Mesendoderm (in vitro differentiated cells): ENCODE measurements at regions not wholly inside any gene's neighbourhood (a gene's known extent, or its start where the extent isn't known, plus 50 kb on each side); places are given as distances from the start of the nearest gene placed in this dataset.

Source experiments
- DNase-seq: peaks from one replicate; pipeline ENCODE4 v3.0.0; 2013
- H2AK5ac ChIP-seq: 2 replicates; pipeline ENCODE4 v1.6.1; 2013; ENCODE audit warnings: low read length, inconsistent platforms
- H2BK120ac ChIP-seq: 2 replicates; pipeline ENCODE4 v1.6.1; 2013; ENCODE audit warnings: low read depth, mild to moderate bottlenecking, low read length, moderate library complexity, mixed read lengths
- H2BK15ac ChIP-seq: replicated peaks from 2 replicates; pipeline ENCODE4 v1.6.1; 2013; ENCODE audit warnings: low read depth, mild to moderate bottlenecking, moderate library complexity
- H2BK5ac ChIP-seq: 2 replicates; pipeline ENCODE4 v1.6.1; 2013; ENCODE audit warnings: low read length, inconsistent platforms
- H3K18ac ChIP-seq: 2 replicates; pipeline ENCODE4 v1.6.1; 2013; ENCODE audit warnings: mild to moderate bottlenecking, low read length, mixed read lengths
- H3K23ac ChIP-seq: one replicate; pipeline ENCODE4 v1.6.1; 2013; ENCODE audit warnings: low read length
- H3K27ac ChIP-seq: 2 replicates; pipeline ENCODE4 v1.5.1; 2013; ENCODE audit warnings: low read depth, mild to moderate bottlenecking, inconsistent platforms, low read length, moderate library complexity
- H3K27me3 ChIP-seq: 2 replicates; pipeline ENCODE4 v1.6.1; 2013; ENCODE audit warnings: low read length, control low read depth, mild to moderate bottlenecking, inconsistent platforms; ENCODE audit not compliant: insufficient read depth, poor library complexity
- H3K36me3 ChIP-seq: 2 replicates; pipeline ENCODE4 v1.6.1; 2013; ENCODE audit warnings: low read length, inconsistent platforms; ENCODE audit not compliant: control insufficient read depth, insufficient read depth
- H3K4ac ChIP-seq: one replicate; pipeline ENCODE4 v1.6.1; 2013; ENCODE audit warnings: low read depth, mild to moderate bottlenecking, low read length, moderate library complexity
- H3K4me1 ChIP-seq: 2 replicates; pipeline ENCODE4 v1.6.1; 2013; ENCODE audit warnings: low read depth, low read length, inconsistent platforms; ENCODE audit not compliant: control insufficient read depth
- H3K4me2 ChIP-seq: 2 replicates; pipeline ENCODE4 v1.6.1; 2013; ENCODE audit warnings: low read length
- H3K4me3 ChIP-seq: 2 replicates; pipeline ENCODE4 v1.5.1; 2013; ENCODE audit warnings: mild to moderate bottlenecking, low read length
- H3K56ac ChIP-seq: one replicate; pipeline ENCODE4 v1.6.1; 2013; ENCODE audit warnings: low read length
- H3K79me1 ChIP-seq: 2 replicates; pipeline ENCODE4 v1.6.1; 2013; ENCODE audit warnings: low read length, inconsistent platforms
- H3K79me2 ChIP-seq: 2 replicates; pipeline ENCODE4 v1.6.1; 2013; ENCODE audit warnings: mild to moderate bottlenecking, low read length; ENCODE audit not compliant: control insufficient read depth, insufficient read depth
- H3K9ac ChIP-seq: 2 replicates; pipeline ENCODE4 v1.6.1; 2013; ENCODE audit warnings: low read length, inconsistent platforms
- H4K5ac ChIP-seq: one replicate; pipeline ENCODE4 v1.6.1; 2013; ENCODE audit warnings: low read length
- H4K8ac ChIP-seq: one replicate; pipeline ENCODE4 v1.6.1; 2013; ENCODE audit warnings: low read depth, mild to moderate bottlenecking, control low read depth, low read length, moderate library complexity
- WGBS: extraction: QIAGEN DNeasy Blood & Tissue Kit; methylation state at CpG from one replicate; pipeline ENCODE4 v1.1.7; 2013; ENCODE audit warnings: low lambda C conversion rate, missing lambda C conversion rate; ENCODE audit not compliant: insufficient coverage; ENCODE audit errors: extremely low coverage; 5-methylcytosine and 5-hydroxymethylcytosine counted together

- no peak overlapping the region for H3K4ac ChIP-seq
- no peak overlapping the region for H3K56ac ChIP-seq
- no peak overlapping the region for H3K18ac ChIP-seq
- no peaks in the 10 kb centered on the region for H3K27me3 ChIP-seq
- no peaks in the 10 kb centered on the region for H3K79me1 ChIP-seq
- H2AK5ac ChIP-seq: no peak overlapping the region
- no peak overlapping the region for H4K5ac ChIP-seq
- H2BK120ac ChIP-seq: no peak overlapping the region
- no peak overlapping the region for H2BK5ac ChIP-seq
- no peak overlapping the region for H3K27ac ChIP-seq
- no peak overlapping the region for H3K23ac ChIP-seq
- H3K4me3 ChIP-seq: no peak overlapping the region
- H2BK15ac ChIP-seq: no peak overlapping the region
- H3K4me1 ChIP-seq: no peaks in the 10 kb centered on the region
- no peak overlapping the region for H3K9ac ChIP-seq
- H3K36me3 ChIP-seq: no peaks in the 10 kb centered on the region
- H4K8ac ChIP-seq: no peak overlapping the region
- DNase-seq: no peak
- no peak overlapping the region for H3K4me2 ChIP-seq
- H3K79me2 ChIP-seq: no peaks in the 10 kb centered on the region
These were observed 779.3 kb downstream of the ARAP2 start for GRCh38 chr4:35464964-35465528.

GRCh38 chr4:35491093-35491492 lies 753.2 kb downstream of the ARAP2 start:
- H3K36me3 ChIP-seq: no peaks in the 10 kb centered on the region
- H4K8ac ChIP-seq: no peak overlapping the region

GRCh38 chr4:35493977-35494376 lies 750.3 kb downstream of the ARAP2 start:
- Histone ChIP-seq H2BK5ac (no peak overlapping the region), H3K27ac (no peak overlapping the region), H3K79me2 (no peaks in the 10 kb centered on the region), H3K23ac (no peak overlapping the region), H3K4me1 (no peaks in the 10 kb centered on the region), H3K9ac (no peak overlapping the region), H4K8ac (no peak overlapping the region), H3K27me3 (no peaks in the 10 kb centered on the region), H3K79me1 (no peaks in the 10 kb centered on the region), H3K18ac (no peak overlapping the region), H3K36me3 (no peaks in the 10 kb centered on the region), H2BK15ac (no peak overlapping the region), H3K4me2 (no peak overlapping the region), H4K5ac (no peak overlapping the region), H3K4me3 (no peak overlapping the region), H2BK120ac (no peak overlapping the region), H3K4ac (no peak overlapping the region), H2AK5ac (no peak overlapping the region), H3K56ac (no peak overlapping the region)
- no CpG with 5 or more reads among the region's 4 CpGs for WGBS
- DNase-seq: no peak

More at GRCh38 chr4:35491093-35491492, 753.2 kb downstream of the ARAP2 start:
- Histone ChIP-seq H3K4me1 (no peaks in the 10 kb centered on the region), H3K9ac (no peak overlapping the region), H3K56ac (no peak overlapping the region), H3K79me1 (no peaks in the 10 kb centered on the region), H3K18ac (no peak overlapping the region), H3K4me2 (no peak overlapping the region), H3K4ac (no peak overlapping the region), H3K27me3 (no peaks in the 10 kb centered on the region), H3K4me3 (no peak overlapping the region), H3K23ac (no peak overlapping the region), H3K79me2 (no peaks in the 10 kb centered on the region), H3K27ac (no peak overlapping the region), H2AK5ac (no peak overlapping the region), H4K5ac (no peak overlapping the region), H2BK5ac (no peak overlapping the region), H2BK120ac (no peak overlapping the region), H2BK15ac (no peak overlapping the region)
- DNase-seq: no peak

GRCh38 chr4:35494955-35495354 lies 749.4 kb downstream of the ARAP2 start:
- H2BK15ac ChIP-seq: no peak overlapping the region
- WGBS: no CpG with 5 or more reads among the region's 5 CpGs
- H3K56ac ChIP-seq: no peak overlapping the region
- H4K8ac ChIP-seq: no peak overlapping the region
- H3K79me1 ChIP-seq: no peaks in the 10 kb centered on the region
- no peak overlapping the region for H2AK5ac ChIP-seq
- H3K79me2 ChIP-seq: no peaks in the 10 kb centered on the region
- no peak overlapping the region for H3K27ac ChIP-seq
- no peak overlapping the region for H2BK120ac ChIP-seq
- no peak overlapping the region for H2BK5ac ChIP-seq
- no peak overlapping the region for H3K18ac ChIP-seq
- no peak overlapping the region for H3K4ac ChIP-seq
- H3K4me2 ChIP-seq: no peak overlapping the region
- no peak overlapping the region for H3K9ac ChIP-seq
- H3K27me3 ChIP-seq: no peaks in the 10 kb centered on the region
- no peak for DNase-seq
- no peaks in the 10 kb centered on the region for H3K36me3 ChIP-seq
- no peak overlapping the region for H4K5ac ChIP-seq
- no peak overlapping the region for H3K4me3 ChIP-seq
- H3K23ac ChIP-seq: no peak overlapping the region
- no peaks in the 10 kb centered on the region for H3K4me1 ChIP-seq

- Histone ChIP-seq H3K9ac (no peak overlapping the region), H2BK120ac (no peak overlapping the region), H2AK5ac (no peak overlapping the region), H4K5ac (no peak overlapping the region), H3K4me2 (no peak overlapping the region), H2BK15ac (no peak overlapping the region), H3K23ac (no peak overlapping the region), H3K4me1 (no peaks in the 10 kb centered on the region), H3K4me3 (no peak overlapping the region), H3K18ac (no peak overlapping the region), H3K79me1 (no peaks in the 10 kb centered on the region), H4K8ac (no peak overlapping the region), H3K4ac (no peak overlapping the region), H3K79me2 (no peaks in the 10 kb centered on the region), H3K56ac (no peak overlapping the region), H3K36me3 (no peaks in the 10 kb centered on the region), H3K27ac (no peak overlapping the region), H2BK5ac (no peak overlapping the region), H3K27me3 (no peaks in the 10 kb centered on the region)
- no CpG with 5 or more reads among the region's 2 CpGs for WGBS
- no peak for DNase-seq
These were observed 743.5 kb downstream of the ARAP2 start for GRCh38 chr4:35500812-35501211.

- H3K23ac ChIP-seq: no peak overlapping the region
- no peak for DNase-seq
- no peak overlapping the region for H3K56ac ChIP-seq
- no peaks in the 10 kb centered on the region for H3K4me1 ChIP-seq
- no peaks in the 10 kb centered on the region for H3K36me3 ChIP-seq
- H3K27me3 ChIP-seq: no peaks in the 10 kb centered on the region
- no peak overlapping the region for H4K8ac ChIP-seq
- H3K4ac ChIP-seq: no peak overlapping the region
- H2AK5ac ChIP-seq: no peak overlapping the region
- no peak overlapping the region for H2BK15ac ChIP-seq
- WGBS: no CpG with 5 or more reads among the region's 1 CpG
- no peak overlapping the region for H3K9ac ChIP-seq
- H3K27ac ChIP-seq: no peak overlapping the region
- H4K5ac ChIP-seq: no peak overlapping the region
- no peak overlapping the region for H2BK120ac ChIP-seq
- no peak overlapping the region for H3K4me2 ChIP-seq
- H2BK5ac ChIP-seq: no peak overlapping the region
- no peak overlapping the region for H3K4me3 ChIP-seq
- no peak overlapping the region for H3K18ac ChIP-seq
- no peaks in the 10 kb centered on the region for H3K79me1 ChIP-seq
- no peaks in the 10 kb centered on the region for H3K79me2 ChIP-seq
These were observed 740.9 kb downstream of the ARAP2 start for GRCh38 chr4:35503435-35503834.
